ENCODE measurements at regions not wholly inside any gene's neighbourhood (a gene's known extent, or its start where the extent isn't known, plus 50 kb on each side); places are given as distances from the start of the nearest gene placed in this dataset.

DNA sequence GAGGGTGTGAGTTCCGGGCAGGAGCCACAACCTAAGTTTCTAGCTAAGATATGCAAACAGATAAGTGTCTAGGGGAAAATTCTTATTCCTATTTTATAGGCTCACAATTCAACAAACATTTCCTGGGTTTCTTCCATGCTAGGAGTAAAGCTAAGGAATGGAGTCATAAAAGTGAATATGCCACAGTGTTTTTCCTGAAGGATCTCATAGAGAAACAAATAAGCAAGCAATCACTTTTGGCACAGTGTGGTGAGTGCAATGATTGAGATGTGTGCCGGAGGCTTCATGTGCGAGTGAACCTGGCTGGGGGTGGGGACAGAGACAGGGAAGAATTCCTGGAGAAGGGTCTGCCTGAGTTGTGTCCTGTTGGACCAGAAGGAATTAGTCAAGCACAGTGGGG is 147.4 kb downstream of the TENT5C start:
- TF ChIP-seq ELF4 (CRISPR knock-in tag; IDR thresholded peaks at IDR 0.05; ENCODE audit: low read depth) (no peak), TCF7 (CRISPR knock-in tag; IDR thresholded peaks at IDR 0.05; ENCODE audit: low read depth) (no peak), NFE2L1 (CRISPR knock-in tag; IDR thresholded peaks at IDR 0.05) (no peak), MXD4 (CRISPR knock-in tag; IDR thresholded peaks at IDR 0.05; ENCODE audit: borderline replicate concordance) (no peak), SMAD3 (CRISPR knock-in tag; IDR thresholded peaks at IDR 0.05; ENCODE audit: borderline replicate concordance) (no peak), FOXK1 (CRISPR knock-in tag; IDR thresholded peaks at IDR 0.05) (no peak), TEAD1 (CRISPR knock-in tag; IDR thresholded peaks at IDR 0.05) (no peak), MYBL2 (CRISPR knock-in tag; IDR thresholded peaks at IDR 0.05) (no peak), JUN (CRISPR knock-in tag; IDR thresholded peaks at IDR 0.05) (no peak)
- TF ChIP-seq, protein P1, sequence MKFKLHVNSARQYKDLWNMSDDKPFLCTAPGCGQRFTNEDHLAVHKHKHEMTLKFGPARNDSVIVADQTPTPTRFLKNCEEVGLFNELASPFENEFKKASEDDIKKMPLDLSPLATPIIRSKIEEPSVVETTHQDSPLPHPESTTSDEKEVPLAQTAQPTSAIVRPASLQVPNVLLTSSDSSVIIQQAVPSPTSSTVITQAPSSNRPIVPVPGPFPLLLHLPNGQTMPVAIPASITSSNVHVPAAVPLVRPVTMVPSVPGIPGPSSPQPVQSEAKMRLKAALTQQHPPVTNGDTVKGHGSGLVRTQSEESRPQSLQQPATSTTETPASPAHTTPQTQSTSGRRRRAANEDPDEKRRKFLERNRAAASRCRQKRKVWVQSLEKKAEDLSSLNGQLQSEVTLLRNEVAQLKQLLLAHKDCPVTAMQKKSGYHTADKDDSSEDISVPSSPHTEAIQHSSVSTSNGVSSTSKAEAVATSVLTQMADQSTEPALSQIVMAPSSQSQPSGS (CRISPR knock-in tag; IDR thresholded peaks at IDR 0.05; ENCODE audit: borderline replicate concordance, low read depth) = no peak
- TF ChIP-seq, protein P2, sequence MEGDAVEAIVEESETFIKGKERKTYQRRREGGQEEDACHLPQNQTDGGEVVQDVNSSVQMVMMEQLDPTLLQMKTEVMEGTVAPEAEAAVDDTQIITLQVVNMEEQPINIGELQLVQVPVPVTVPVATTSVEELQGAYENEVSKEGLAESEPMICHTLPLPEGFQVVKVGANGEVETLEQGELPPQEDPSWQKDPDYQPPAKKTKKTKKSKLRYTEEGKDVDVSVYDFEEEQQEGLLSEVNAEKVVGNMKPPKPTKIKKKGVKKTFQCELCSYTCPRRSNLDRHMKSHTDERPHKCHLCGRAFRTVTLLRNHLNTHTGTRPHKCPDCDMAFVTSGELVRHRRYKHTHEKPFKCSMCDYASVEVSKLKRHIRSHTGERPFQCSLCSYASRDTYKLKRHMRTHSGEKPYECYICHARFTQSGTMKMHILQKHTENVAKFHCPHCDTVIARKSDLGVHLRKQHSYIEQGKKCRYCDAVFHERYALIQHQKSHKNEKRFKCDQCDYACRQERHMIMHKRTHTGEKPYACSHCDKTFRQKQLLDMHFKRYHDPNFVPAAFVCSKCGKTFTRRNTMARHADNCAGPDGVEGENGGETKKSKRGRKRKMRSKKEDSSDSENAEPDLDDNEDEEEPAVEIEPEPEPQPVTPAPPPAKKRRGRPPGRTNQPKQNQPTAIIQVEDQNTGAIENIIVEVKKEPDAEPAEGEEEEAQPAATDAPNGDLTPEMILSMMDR (IDR thresholded peaks at IDR 0.05) = no peak
- TF ChIP-seq, protein P3, sequence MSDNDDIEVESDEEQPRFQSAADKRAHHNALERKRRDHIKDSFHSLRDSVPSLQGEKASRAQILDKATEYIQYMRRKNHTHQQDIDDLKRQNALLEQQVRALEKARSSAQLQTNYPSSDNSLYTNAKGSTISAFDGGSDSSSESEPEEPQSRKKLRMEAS (CRISPR knock-in tag; IDR thresholded peaks at IDR 0.05) = no peak
- TF ChIP-seq, protein P4, sequence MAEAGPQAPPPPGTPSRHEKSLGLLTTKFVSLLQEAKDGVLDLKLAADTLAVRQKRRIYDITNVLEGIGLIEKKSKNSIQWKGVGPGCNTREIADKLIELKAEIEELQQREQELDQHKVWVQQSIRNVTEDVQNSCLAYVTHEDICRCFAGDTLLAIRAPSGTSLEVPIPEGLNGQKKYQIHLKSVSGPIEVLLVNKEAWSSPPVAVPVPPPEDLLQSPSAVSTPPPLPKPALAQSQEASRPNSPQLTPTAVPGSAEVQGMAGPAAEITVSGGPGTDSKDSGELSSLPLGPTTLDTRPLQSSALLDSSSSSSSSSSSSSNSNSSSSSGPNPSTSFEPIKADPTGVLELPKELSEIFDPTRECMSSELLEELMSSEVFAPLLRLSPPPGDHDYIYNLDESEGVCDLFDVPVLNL (CRISPR knock-in tag; IDR thresholded peaks at IDR 0.05; ENCODE audit: borderline replicate concordance, low read depth) = no peak

Data from WTC11 (cell line).